ENCODE measurements at regions not wholly inside any gene's neighbourhood (a gene's known extent, or its start where the extent isn't known, plus 50 kb on each side); places are given as distances from the start of the nearest gene placed in this dataset.
"Not testable (repeated sequence)": the region's sequence is repeated elsewhere in the genome, so short reads cannot be mapped to it uniquely, and the experiment has no call there.

DNA sequence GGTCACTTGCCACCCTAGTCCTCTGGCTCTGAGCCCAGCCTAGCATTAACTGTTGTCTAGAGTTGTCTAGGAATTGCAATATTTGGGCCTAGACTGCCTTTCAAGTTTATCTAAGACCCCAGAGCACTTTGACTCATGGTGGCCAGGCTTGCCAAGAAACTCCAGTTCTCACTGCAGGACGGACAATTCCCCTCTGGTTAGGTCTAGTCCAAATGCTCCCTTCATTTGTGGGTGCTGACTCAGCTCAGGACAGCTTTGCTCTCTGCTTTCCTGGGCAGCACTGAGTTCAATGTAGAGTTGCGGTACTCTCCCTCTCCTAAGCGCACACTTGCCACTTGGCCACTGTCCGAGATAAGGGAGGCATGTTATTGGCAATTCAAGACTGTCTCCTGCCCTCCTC lies 619.4 kb downstream of the TLE1 start:
- Histone ChIP-seq H3K27ac (ENCODE audit: low read depth in 1 of 2, low read length in 2 of 2) (no peak overlapping the region), H3K27me3 (ENCODE audit: control insufficient read depth in 1 of 2, insufficient read depth in 2 of 2, low read length in 2 of 2) (no peaks in the 10 kb centered on the region), H3K4me1 (ENCODE audit: insufficient read depth, low read length) (no peaks in the 10 kb centered on the region), H3K4me3 (ENCODE audit: low read length) (no peak overlapping the region), H3K9me3 (ENCODE audit: control insufficient read depth in 1 of 2, insufficient read depth in 1 of 2, low read length in 2 of 2) (peaks cover 0 to 11% of the 10 kb centered on the region in 2 experiments), H3K36me3 (ENCODE audit: insufficient read depth, low read length) (no peaks in the 10 kb centered on the region)
- Mint-ChIP-seq H3K36me3 (ENCODE audit: low read depth) (no peaks in the 10 kb centered on the region), H3K27ac (no peak overlapping the region), H3K9me3 (peaks cover 7% of the 10 kb centered on the region), H3K4me1 (ENCODE audit: low read depth) (no peaks in the 10 kb centered on the region), H3K4me3 (no peak overlapping the region), H3K27me3 (no peaks in the 10 kb centered on the region)
- ATAC-seq (ENCODE audit: poor library complexity) = no peak
- ChIA-PET CTCF (no interaction called here), POLR2A (no interaction called here)
- intact Hi-C loops (cut with DNase I, micrococcal nuclease) = no loop called here
- no peak for DNase-seq
- TF ChIP-seq CTCF (IDR thresholded peaks at IDR 0.05) = no peak

GRCh38 chr9:81069038-81069795 lies 620.1 kb downstream of the TLE1 start:
- Mint-ChIP-seq H3K27ac (no peak overlapping the region), H3K27me3 (no peaks in the 10 kb centered on the region), H3K4me3 (no peak overlapping the region), H3K9me3 (peaks cover 7% of the 10 kb centered on the region), H3K4me1 (ENCODE audit: low read depth) (no peaks in the 10 kb centered on the region), H3K36me3 (ENCODE audit: low read depth) (no peaks in the 10 kb centered on the region)
- Histone ChIP-seq H3K27ac (ENCODE audit: low read depth in 1 of 2, low read length in 2 of 2) (no peak overlapping the region), H3K4me3 (ENCODE audit: low read length) (no peak overlapping the region), H3K9me3 (ENCODE audit: control insufficient read depth in 1 of 2, insufficient read depth in 1 of 2, low read length in 2 of 2) (peaks cover 0 to 11% of the 10 kb centered on the region in 2 experiments), H3K27me3 (ENCODE audit: control insufficient read depth in 1 of 2, insufficient read depth in 2 of 2, low read length in 2 of 2) (no peaks in the 10 kb centered on the region), H3K4me1 (ENCODE audit: insufficient read depth, low read length) (no peaks in the 10 kb centered on the region), H3K36me3 (ENCODE audit: insufficient read depth, low read length) (no peaks in the 10 kb centered on the region)
- ChIA-PET POLR2A (no interaction called here), CTCF (no interaction called here)
- ATAC-seq (ENCODE audit: poor library complexity) = no peak
- intact Hi-C loops (cut with DNase I, micrococcal nuclease) = no loop called here
- TF ChIP-seq CTCF (IDR thresholded peaks at IDR 0.05) = no peak
- DNase-seq = no peak

DNA sequence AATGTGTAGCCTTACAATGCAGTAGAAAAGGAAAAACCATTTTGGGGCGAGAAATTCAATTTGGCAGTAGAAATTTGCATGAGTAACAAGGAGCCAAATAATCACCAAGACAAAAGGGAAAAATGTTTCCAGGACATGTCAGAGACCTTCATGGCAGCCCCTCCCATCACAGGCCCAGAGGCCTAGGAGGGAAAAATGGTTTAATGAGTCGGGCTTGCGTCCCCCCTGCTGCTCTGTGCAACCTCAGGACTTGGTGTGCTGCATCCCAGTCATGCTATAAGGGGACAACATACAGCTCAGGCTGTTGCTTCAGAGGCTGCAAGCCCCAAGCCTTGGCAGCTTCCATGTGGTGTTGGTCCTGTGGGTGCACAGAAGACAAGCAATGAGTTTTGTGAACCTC lies 626.4 kb downstream of the TLE1 start:
- H3K27ac Mint-ChIP-seq; ATAC-seq (ENCODE audit: poor library complexity); H3K36me3 ChIP-seq (ENCODE audit: insufficient read depth, low read length); H3K27me3 Mint-ChIP-seq; POLR2A ChIA-PET; H3K27ac ChIP-seq (ENCODE audit: low read depth in 1 of 2, low read length in 2 of 2); H3K4me3 ChIP-seq (ENCODE audit: low read length); H3K9me3 ChIP-seq (ENCODE audit: control insufficient read depth in 1 of 2, insufficient read depth in 1 of 2, low read length in 2 of 2); intact Hi-C loops (cut with DNase I, micrococcal nuclease); H3K36me3 Mint-ChIP-seq (ENCODE audit: low read depth); DNase-seq; H3K27me3 ChIP-seq (ENCODE audit: control insufficient read depth in 1 of 2, insufficient read depth in 2 of 2, low read length in 2 of 2); H3K4me1 Mint-ChIP-seq (ENCODE audit: low read depth); CTCF ChIA-PET; H3K4me1 ChIP-seq (ENCODE audit: insufficient read depth, low read length); H3K4me3 Mint-ChIP-seq: not testable (repeated sequence)
- H3K9me3 Mint-ChIP-seq = peaks cover 14% of the 10 kb centered on the region

- no peak for TF ChIP-seq CTCF (IDR thresholded peaks at IDR 0.05)
- no peaks in the 10 kb centered on the region for H3K36me3 ChIP-seq (ENCODE audit: insufficient read depth, low read length)
- peaks cover 8% of the 10 kb centered on the region for H3K9me3 Mint-ChIP-seq
- H3K27ac Mint-ChIP-seq = no peak overlapping the region
- DNase-seq (no peak), ATAC-seq (ENCODE audit: poor library complexity) (no peak)
- no peaks in the 10 kb centered on the region for H3K27me3 ChIP-seq (ENCODE audit: control insufficient read depth in 1 of 2, insufficient read depth in 2 of 2, low read length in 2 of 2)
- no peak overlapping the region for H3K27ac ChIP-seq (ENCODE audit: low read depth in 1 of 2, low read length in 2 of 2)
- no peaks in the 10 kb centered on the region for H3K36me3 Mint-ChIP-seq (ENCODE audit: low read depth)
- POLR2A ChIA-PET = no interaction called here
- no peaks in the 10 kb centered on the region for H3K27me3 Mint-ChIP-seq
- H3K4me1 Mint-ChIP-seq (ENCODE audit: low read depth) = no peaks in the 10 kb centered on the region
- no peak overlapping the region for H3K4me3 Mint-ChIP-seq
- no peak overlapping the region for H3K4me3 ChIP-seq (ENCODE audit: low read length)
- H3K4me1 ChIP-seq (ENCODE audit: insufficient read depth, low read length) = no peaks in the 10 kb centered on the region
- H3K9me3 ChIP-seq (ENCODE audit: control insufficient read depth in 1 of 2, insufficient read depth in 1 of 2, low read length in 2 of 2) = peaks cover 7 to 8% of the 10 kb centered on the region in 2 experiments
- CTCF ChIA-PET = no interaction called here
- intact Hi-C loops (cut with DNase I, micrococcal nuclease) = no loop called here
These were observed 630.6 kb downstream of the TLE1 start for GRCh38 chr9:81058782-81059181.

Data from CD4-positive, alpha-beta T cell (primary cell).